K562 (cell line): ENCODE measurements at regions not wholly inside any gene's neighbourhood (a gene's known extent, or its start where the extent isn't known, plus 50 kb on each side); places are given as distances from the start of the nearest gene placed in this dataset.

ENCODE experiments used
- ATAC-seq: fragments of 200-7000 bp; cut with Tn5 transposase; 3 replicates; pipeline ENCODE4 v1.9.1; 2020; ENCODE audit warnings: moderate library complexity
- BruUV-seq: library from RNA; stranded (reverse); fragments of 400-500 nt; replicated peaks from 2 replicates; lab custom pipeline; 2021; lab: Mats Ljungman, UMichigan
- CTCF ChIA-PET: fragments of 300-600 bp; formaldehyde crosslinking; extraction: SDS; loops from one replicate; lab custom pipeline; 2021; ENCODE audit warnings: low intra/inter-chr PET ratio; lab: Yijun Ruan, JAX
- POLR2A ChIA-PET: fragments of 300-600, 350-650 bp; sonication (Branson Sonifier 250); formaldehyde crosslinking; extraction: SDS; loops from one replicate; lab custom pipeline; 2021; ENCODE audit warnings: antibody characterized with exemption, inconsistent platforms; lab: Yijun Ruan, JAX
- DNase-seq, 4 experiments: peaks; one replicate each; pipeline versions ENCODE4 v3.0.0 to v3.0.0-alpha.2; 2011 to 2018; ENCODE audit warnings: low spot score in 3 of 4, mixed read lengths in 3 of 4; ENCODE audit errors: extremely low read depth in 1 of 4
- FAIRE-seq: peaks from 2 replicates; lab custom pipeline; 2011; peaks lifted over from hg19 to GRCh38; lab: Jason Lieb, UNC
- H2AFZ ChIP-seq: 2 replicates; pipeline ENCODE4 v1.6.0; 2011; ENCODE audit warnings: low read depth, low read length, control low read depth, inconsistent platforms
- H3K27ac ChIP-seq: fragments of 200-600 bp; 3 replicates; pipeline ENCODE4 v1.8.0; 2011; ENCODE audit warnings: low read depth, mild to moderate bottlenecking, control low read depth, inconsistent platforms, low read length, moderate library complexity, mixed read lengths; ENCODE audit errors: extremely low read depth
- H3K27me3 ChIP-seq, 2 experiments: fragments of 300-600 bp in 1 of 2; 2 replicates in 1 of 2; 3 replicates in 1 of 2; pipeline versions ENCODE4 v1.6.0 to v1.8.0; 2011; ENCODE audit warnings: inconsistent platforms in 2 of 2, low read length in 2 of 2, mild to moderate bottlenecking in 1 of 2, mixed read lengths in 1 of 2, moderate library complexity in 1 of 2; ENCODE audit not compliant: control insufficient read depth in 2 of 2, insufficient read depth in 2 of 2
- H3K36me3 ChIP-seq: fragments of 300-600 bp; 3 replicates; pipeline ENCODE4 v1.8.0; 2011; ENCODE audit warnings: mild to moderate bottlenecking, low read length, inconsistent platforms; ENCODE audit not compliant: control insufficient read depth, insufficient read depth
- H3K4me1 ChIP-seq, 2 experiments: fragments of 200-600 bp in 1 of 2; replicated peaks in 1 of 2; 2 replicates in 1 of 2; 3 replicates in 1 of 2; pipeline versions ENCODE4 v1.5.1 to v1.8.0; 2011; ENCODE audit warnings: inconsistent platforms in 2 of 2, low read length in 2 of 2, mild to moderate bottlenecking in 1 of 2, mixed read lengths in 1 of 2, moderate library complexity in 1 of 2; ENCODE audit not compliant: control insufficient read depth in 2 of 2, insufficient read depth in 2 of 2
- H3K4me2 ChIP-seq: 2 replicates; pipeline ENCODE4 v1.6.1; 2011; ENCODE audit warnings: low read length, control low read depth, inconsistent platforms, mixed read lengths; ENCODE audit not compliant: insufficient read depth
- H3K4me3 ChIP-seq: fragments of 200-600 bp; sonication (generic), shearing (Covaris generic); 2 replicates; pipeline ENCODE4 v1.5.1; 2016; ENCODE audit warnings: control low read depth, inconsistent platforms
- H3K79me2 ChIP-seq: fragments of 200-600 bp; 3 replicates; pipeline ENCODE4 v1.8.0; 2011; ENCODE audit warnings: low read length, inconsistent platforms; ENCODE audit not compliant: control insufficient read depth, insufficient read depth
- H3K9ac ChIP-seq, 2 experiments: 2 replicates each; pipeline versions ENCODE4 v1.6.0 to v1.6.1; 2011; ENCODE audit warnings: low read depth in 2 of 2, low read length in 2 of 2, control low read depth in 1 of 2, inconsistent platforms in 1 of 2, mild to moderate bottlenecking in 1 of 2, mixed read lengths in 1 of 2; ENCODE audit not compliant: insufficient read depth in 1 of 2
- H3K9me1 ChIP-seq: one replicate; pipeline ENCODE4 v1.6.0; 2011; ENCODE audit warnings: inconsistent platforms, mild to moderate bottlenecking, low read length, moderate library complexity; ENCODE audit not compliant: control insufficient read depth, insufficient read depth
- H3K9me3 ChIP-seq: replicated peaks from 2 replicates; pipeline ENCODE4 v1.5.1; 2011; ENCODE audit warnings: low read depth, low read length, inconsistent platforms; ENCODE audit not compliant: control insufficient read depth, insufficient read depth
- H4K20me1 ChIP-seq: replicated peaks from 2 replicates; pipeline ENCODE4 v1.6.1; 2011; ENCODE audit warnings: low read length, inconsistent platforms, mixed read lengths; ENCODE audit not compliant: control insufficient read depth, insufficient read depth
- EP400 ChIP-seq: fragments of 450-650 bp; IDR thresholded peaks from 2 replicates; pipeline ENCODE4 v1.6.1; 2017; ENCODE audit warnings: antibody characterized with exemption, mild to moderate bottlenecking, moderate library complexity
- HEY1 ChIP-seq: fragments of 250-450 bp; sonication (Bioruptor Pico); IDR thresholded peaks from 2 replicates; pipeline ENCODE4 v1.5.0; 2020; ENCODE audit warnings: mild to moderate bottlenecking, moderate library complexity, borderline replicate concordance
- MCM2 ChIP-seq: fragments of 450-650 bp; IDR thresholded peaks from 2 replicates; pipeline ENCODE4 v1.6.1; 2017; ENCODE audit warnings: low read depth, mild to moderate bottlenecking
- NR3C1 ChIP-seq: sonication (generic); formaldehyde crosslinking; IDR thresholded peaks from 2 replicates; pipeline ENCODE4 v1.8.1; 2022; ENCODE audit warnings: missing genetic modification reagents
- OTX1 ChIP-seq: fragments of 450-650 bp; formaldehyde crosslinking; IDR thresholded peaks from 2 replicates; pipeline ENCODE4 v1.4.0; 2022; ENCODE audit warnings: mild to moderate bottlenecking
- PRPF4 ChIP-seq: fragments of 200-400 bp; formaldehyde crosslinking; IDR thresholded peaks from one replicate; pipeline ENCODE4 v1.6.1; 2017; ENCODE audit warnings: low read length, low read depth, mild to moderate bottlenecking; ENCODE audit not compliant: insufficient read depth, poor library complexity, severe bottlenecking
- SMARCB1 ChIP-seq: IDR thresholded peaks from 2 replicates; pipeline ENCODE4 v1.6.1; 2011; ENCODE audit warnings: improper control_type of control experiment, low read depth; ENCODE audit not compliant: insufficient read length
- SNIP1 ChIP-seq: fragments of 450-650 bp; IDR thresholded peaks from 2 replicates; pipeline ENCODE4 v1.7.1; 2017; ENCODE audit warnings: low read depth, mild to moderate bottlenecking
- VEZF1 ChIP-seq: fragments of 200-800 bp; sonication (Bioruptor generic); IDR thresholded peaks from 2 replicates; pipeline ENCODE4 v1.6.1; 2017; ENCODE audit warnings: missing genetic modification characterization, missing compliant biosample characterization
- ZNF12 ChIP-seq: sonication (generic); formaldehyde crosslinking; IDR thresholded peaks from 2 replicates; pipeline ENCODE4 v1.4.0; 2020; ENCODE audit warnings: mild to moderate bottlenecking, missing genetic modification reagents
- WGBS: fragments of 100-300 bp; shearing (Covaris generic); methylation state at CpG from one replicate; pipeline ENCODE4 v1.1.6; 2016; ENCODE audit warnings: low coverage, mixed read lengths; ENCODE audit not compliant: insufficient coverage; ENCODE audit errors: missing lambda C conversion rate; 5-methylcytosine and 5-hydroxymethylcytosine counted together
- in situ Hi-C: fragments of 300-500 bp; cut with MboI; formaldehyde crosslinking; loops from 4 replicates; pipeline ENCODE4 v1.15.0; 2018; ENCODE audit warnings: inconsistent platforms, mixed read lengths
- intact Hi-C: fragments of 100-400 bp; cut with micrococcal nuclease; formaldehyde crosslinking; loops from 2 replicates; pipeline ENCODE4 v1.14.2; 2022

- in situ Hi-C loops (no loop called here), intact Hi-C loops (no loop called here)
- H3K9me1 ChIP-seq: no peaks in the 10 kb centered on the region
- H3K4me2 ChIP-seq: no peak overlapping the region
- WGBS: 0% methylated on average over 8 of the region's 8 CpGs
- H3K9me3 ChIP-seq: no peaks in the 10 kb centered on the region
- no peaks in the 10 kb centered on the region for H3K27me3 ChIP-seq
- TF ChIP-seq VEZF1: no peak
- no peak for TF ChIP-seq SNIP1
- TF ChIP-seq EP400: no peak
- TF ChIP-seq MCM2: no peak
- TF ChIP-seq PRPF4: no peak
- TF ChIP-seq HEY1 (CRISPR knock-in tag): no peak
- TF ChIP-seq OTX1 (CRISPR knock-in tag): no peak
- no peak for TF ChIP-seq NR3C1 (CRISPR knock-in tag)
- no peak for TF ChIP-seq ZNF12 (CRISPR knock-in tag)
- TF ChIP-seq SMARCB1: no peak
- no peaks in the 10 kb centered on the region for H3K4me1 ChIP-seq
- ATAC-seq (no peak), FAIRE-seq (no peak), DNase-seq (no peak)
- H3K4me3 ChIP-seq: no peak overlapping the region
- H3K27ac ChIP-seq: no peak overlapping the region
- H4K20me1 ChIP-seq: no peaks in the 10 kb centered on the region
- H3K9ac ChIP-seq: no peak overlapping the region
- ChIA-PET CTCF (no interaction called here), POLR2A (interaction anchor here (0.6 kb wide), 1 partner anchor 26 kb away, joined by 3 read pairs; no protein-coding TSS in a partner anchor)
- H2AFZ ChIP-seq: no peak overlapping the region
- H3K79me2 ChIP-seq: no peaks in the 10 kb centered on the region
- H3K36me3 ChIP-seq: no peaks in the 10 kb centered on the region
- BruUV-seq: no TSS peak
Observed at GRCh38 chr16:25614716-25615265, 77.0 kb upstream of the HS3ST4 start.
